ENCODE measurements at regions not wholly inside any gene's neighbourhood (a gene's known extent, or its start where the extent isn't known, plus 50 kb on each side); places are given as distances from the start of the nearest gene placed in this dataset.

DNA sequence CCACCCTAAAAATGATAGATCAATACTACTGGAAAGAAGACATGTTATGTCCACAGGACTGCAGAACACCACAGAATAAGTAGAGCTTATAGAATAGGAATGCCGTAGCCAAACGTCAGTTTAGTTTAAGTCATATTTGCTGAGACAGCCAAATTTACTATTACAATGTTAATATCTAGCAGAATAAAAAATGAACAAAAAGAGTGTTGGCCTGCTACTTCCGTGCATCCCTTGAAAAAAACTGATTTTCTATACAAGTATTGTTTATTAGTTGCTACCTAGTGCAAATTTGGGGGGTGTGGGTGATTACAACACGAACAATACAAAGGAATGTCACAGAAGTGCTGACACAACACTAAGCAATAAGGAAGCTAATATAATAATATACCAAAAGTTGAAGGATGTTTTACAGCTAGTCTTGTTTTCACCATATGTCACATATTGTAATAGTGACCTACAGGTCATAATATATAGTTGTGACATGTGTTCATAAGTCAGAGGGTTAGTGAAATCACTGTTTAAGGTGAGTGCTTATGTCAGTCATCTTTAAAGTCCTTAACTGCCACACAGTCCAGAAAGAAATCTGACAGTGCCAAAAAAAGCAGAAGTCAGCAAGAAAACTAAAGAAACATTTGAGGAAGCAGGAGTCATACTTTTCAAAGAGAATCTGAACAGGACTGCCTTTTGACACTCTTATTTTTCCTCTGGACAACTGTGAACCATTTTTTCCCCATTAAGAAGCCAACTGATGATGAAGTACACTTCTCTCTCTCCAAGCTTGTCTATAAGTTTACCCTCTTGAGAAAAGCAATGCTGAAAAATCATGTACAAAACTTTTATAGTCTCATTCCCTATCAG, 376.4 kb downstream of the ZEB2 start:
- no peaks in the 10 kb centered on the region for H3K36me3 ChIP-seq
- no peaks in the 10 kb centered on the region for H3K4me1 ChIP-seq
- TF ChIP-seq EZH2 (IDR thresholded peaks at IDR 0.05) (no peak), EZH2phosphoT487 (IDR thresholded peaks at IDR 0.05) (no peak)
- TF ChIP-seq, protein P1, sequence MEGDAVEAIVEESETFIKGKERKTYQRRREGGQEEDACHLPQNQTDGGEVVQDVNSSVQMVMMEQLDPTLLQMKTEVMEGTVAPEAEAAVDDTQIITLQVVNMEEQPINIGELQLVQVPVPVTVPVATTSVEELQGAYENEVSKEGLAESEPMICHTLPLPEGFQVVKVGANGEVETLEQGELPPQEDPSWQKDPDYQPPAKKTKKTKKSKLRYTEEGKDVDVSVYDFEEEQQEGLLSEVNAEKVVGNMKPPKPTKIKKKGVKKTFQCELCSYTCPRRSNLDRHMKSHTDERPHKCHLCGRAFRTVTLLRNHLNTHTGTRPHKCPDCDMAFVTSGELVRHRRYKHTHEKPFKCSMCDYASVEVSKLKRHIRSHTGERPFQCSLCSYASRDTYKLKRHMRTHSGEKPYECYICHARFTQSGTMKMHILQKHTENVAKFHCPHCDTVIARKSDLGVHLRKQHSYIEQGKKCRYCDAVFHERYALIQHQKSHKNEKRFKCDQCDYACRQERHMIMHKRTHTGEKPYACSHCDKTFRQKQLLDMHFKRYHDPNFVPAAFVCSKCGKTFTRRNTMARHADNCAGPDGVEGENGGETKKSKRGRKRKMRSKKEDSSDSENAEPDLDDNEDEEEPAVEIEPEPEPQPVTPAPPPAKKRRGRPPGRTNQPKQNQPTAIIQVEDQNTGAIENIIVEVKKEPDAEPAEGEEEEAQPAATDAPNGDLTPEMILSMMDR (IDR thresholded peaks at IDR 0.05) = no peak
- H3K79me2 ChIP-seq (ENCODE audit: low read depth) = no peaks in the 10 kb centered on the region
- H3K4me2 ChIP-seq = no peak overlapping the region
- H3K4me3 Mint-ChIP-seq = no peak overlapping the region
- H3K36me3 Mint-ChIP-seq = peaks cover 10% of the 10 kb centered on the region
- H3F3A ChIP-seq (ENCODE audit: low read depth) = no peaks in the 10 kb centered on the region
- no peaks in the 10 kb centered on the region for H4K20me1 ChIP-seq (ENCODE audit: low read depth)
- H3K9ac ChIP-seq = no peak overlapping the region
- no peaks in the 10 kb centered on the region for H3K9me3 ChIP-seq (ENCODE audit: low read depth)
- H3K27me3 ChIP-seq = no peaks in the 10 kb centered on the region
- no peak overlapping the region for H3K27ac ChIP-seq
- no peak overlapping the region for H2AFZ ChIP-seq (replicated peaks)
- H3K27me3 Mint-ChIP-seq (ENCODE audit: insufficient read depth, low read depth) = no peaks in the 10 kb centered on the region
- peaks cover 4% of the 10 kb centered on the region for H3K4me1 Mint-ChIP-seq
- no peak overlapping the region for H3K4me3 ChIP-seq
- no peak overlapping the region for H3K27ac Mint-ChIP-seq
- DNase-seq (ENCODE audit: low spot score) = no peak
- no peaks in the 10 kb centered on the region for H3K9me3 Mint-ChIP-seq

DNA sequence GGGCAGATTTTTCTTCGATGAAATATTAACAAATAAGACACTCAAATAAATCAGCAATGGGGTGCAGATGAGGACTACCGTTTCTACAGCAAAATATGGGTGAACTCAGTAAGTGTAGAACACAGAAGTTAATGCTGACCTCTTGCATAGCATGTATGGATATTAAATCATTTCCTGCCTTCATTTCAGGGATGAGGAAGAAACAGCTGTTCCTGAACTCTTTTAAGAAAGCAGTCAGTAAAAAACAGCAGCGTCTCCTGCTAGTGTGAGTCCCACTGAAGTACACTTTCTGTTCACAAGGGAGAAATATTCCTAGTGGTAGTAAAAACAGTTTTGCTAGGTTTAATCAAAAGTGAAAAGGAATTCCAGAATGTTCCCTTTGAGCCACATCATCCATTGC, 379.0 kb downstream of the ZEB2 start:
- Mint-ChIP-seq H3K27me3 (ENCODE audit: insufficient read depth, low read depth) (no peaks in the 10 kb centered on the region), H3K4me3 (no peak overlapping the region)
- no peaks in the 10 kb centered on the region for H3K9me3 ChIP-seq (ENCODE audit: low read depth)

DNA sequence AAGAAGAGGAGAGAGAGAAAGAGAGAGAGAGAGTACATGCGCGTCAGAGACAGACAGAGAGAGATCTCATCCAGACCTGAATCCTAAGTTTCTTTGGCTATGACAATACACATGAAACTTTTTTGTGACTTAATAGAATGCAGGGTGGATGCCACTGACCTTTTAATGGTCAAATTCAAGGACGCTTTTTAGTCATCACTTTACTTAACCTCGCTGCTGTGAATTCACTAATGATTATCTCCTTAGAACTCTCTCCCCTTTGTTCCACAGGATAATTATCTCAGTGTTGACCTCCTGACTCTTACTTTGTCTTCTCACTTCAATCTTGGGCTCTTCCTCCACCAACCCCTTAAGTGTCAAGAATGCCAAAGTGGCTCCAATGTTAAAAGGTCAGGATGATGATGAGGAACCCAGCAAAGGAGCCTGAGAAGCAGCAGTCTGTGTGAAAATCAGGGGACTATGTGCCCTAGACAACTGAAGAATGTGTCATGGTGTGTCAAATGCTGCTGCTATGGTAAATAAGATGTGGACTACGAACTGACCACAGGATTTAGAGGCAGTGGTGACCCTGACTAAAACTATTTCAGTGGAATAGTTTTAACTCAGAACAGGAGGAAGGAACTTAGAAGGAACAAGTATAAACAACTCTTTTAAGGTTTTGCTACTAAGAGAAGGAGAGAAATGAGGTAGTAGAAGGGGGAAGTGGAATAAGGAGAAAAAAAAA, 382.1 kb downstream of the ZEB2 start:
- Histone ChIP-seq H3K79me2 (ENCODE audit: low read depth) (no peaks in the 10 kb centered on the region), H3K4me2 (no peak overlapping the region), H2AFZ (replicated peaks) (no peak overlapping the region), H3K4me1 (peaks cover 11% of the 10 kb centered on the region), H3K9me3 (ENCODE audit: low read depth) (no peaks in the 10 kb centered on the region), H3K27me3 (no peaks in the 10 kb centered on the region), H3K36me3 (no peaks in the 10 kb centered on the region), H3K4me3 (no peak overlapping the region), H3F3A (ENCODE audit: low read depth) (peaks cover 9% of the 10 kb centered on the region), H3K27ac (no peak overlapping the region), H4K20me1 (ENCODE audit: low read depth) (no peaks in the 10 kb centered on the region), H3K9ac (no peak overlapping the region)
- Mint-ChIP-seq H3K4me1 (peaks cover 24% of the 10 kb centered on the region), H3K27me3 (ENCODE audit: insufficient read depth, low read depth) (no peaks in the 10 kb centered on the region), H3K9me3 (no peaks in the 10 kb centered on the region), H3K27ac (no peak overlapping the region), H3K36me3 (peaks cover 6% of the 10 kb centered on the region), H3K4me3 (no peak overlapping the region)
- TF ChIP-seq EZH2phosphoT487 (IDR thresholded peaks at IDR 0.05) (no peak), EZH2 (IDR thresholded peaks at IDR 0.05) (no peak)
- TF ChIP-seq, protein P1 (IDR thresholded peaks at IDR 0.05) = no peak
- DNase-seq (ENCODE audit: low spot score) = peak; percentile 13

More for the DNA sequence above, 379.0 kb downstream of the ZEB2 start:
- DNase-seq (ENCODE audit: low spot score) = no peak
- Histone ChIP-seq H3K4me1 (no peaks in the 10 kb centered on the region), H3K4me2 (no peak overlapping the region), H3K9ac (no peak overlapping the region), H4K20me1 (ENCODE audit: low read depth) (no peaks in the 10 kb centered on the region), H2AFZ (replicated peaks) (no peak overlapping the region), H3K36me3 (no peaks in the 10 kb centered on the region), H3K27ac (no peak overlapping the region), H3K4me3 (no peak overlapping the region), H3F3A (ENCODE audit: low read depth) (peaks cover 3% of the 10 kb centered on the region), H3K79me2 (ENCODE audit: low read depth) (no peaks in the 10 kb centered on the region), H3K27me3 (no peaks in the 10 kb centered on the region)
- no peak overlapping the region for H3K27ac Mint-ChIP-seq
- H3K36me3 Mint-ChIP-seq = peaks cover 10% of the 10 kb centered on the region
- H3K4me1 Mint-ChIP-seq = peaks cover 16% of the 10 kb centered on the region
- TF ChIP-seq EZH2 (IDR thresholded peaks at IDR 0.05) (no peak), EZH2phosphoT487 (IDR thresholded peaks at IDR 0.05) (no peak)
- TF ChIP-seq, protein P1 (IDR thresholded peaks at IDR 0.05) = no peak
- no peaks in the 10 kb centered on the region for H3K9me3 Mint-ChIP-seq

Measured in neural progenitor cell (in vitro differentiated cells).